PFSK-1 (cell line): ENCODE measurements at regions not wholly inside any gene's neighbourhood (a gene's known extent, or its start where the extent isn't known, plus 50 kb on each side); places are given as distances from the start of the nearest gene placed in this dataset.

Experiments
- POLR2AphosphoS5 ChIP-seq: IDR thresholded peaks from 2 replicates; pipeline ENCODE4 v1.6.1; 2012; ENCODE audit warnings: low read depth, mild to moderate bottlenecking, control low read depth, low read length, moderate library complexity
- SIN3A ChIP-seq: IDR thresholded peaks from 2 replicates; pipeline ENCODE4 v1.6.1; 2012; ENCODE audit warnings: mild to moderate bottlenecking, low read length, moderate library complexity, borderline replicate concordance; ENCODE audit not compliant: insufficient read depth
- TAF1 ChIP-seq: IDR thresholded peaks from 2 replicates; pipeline ENCODE4 v1.6.1; 2012; ENCODE audit warnings: low read length, control low read depth, borderline replicate concordance; ENCODE audit not compliant: insufficient read depth

DNA sequence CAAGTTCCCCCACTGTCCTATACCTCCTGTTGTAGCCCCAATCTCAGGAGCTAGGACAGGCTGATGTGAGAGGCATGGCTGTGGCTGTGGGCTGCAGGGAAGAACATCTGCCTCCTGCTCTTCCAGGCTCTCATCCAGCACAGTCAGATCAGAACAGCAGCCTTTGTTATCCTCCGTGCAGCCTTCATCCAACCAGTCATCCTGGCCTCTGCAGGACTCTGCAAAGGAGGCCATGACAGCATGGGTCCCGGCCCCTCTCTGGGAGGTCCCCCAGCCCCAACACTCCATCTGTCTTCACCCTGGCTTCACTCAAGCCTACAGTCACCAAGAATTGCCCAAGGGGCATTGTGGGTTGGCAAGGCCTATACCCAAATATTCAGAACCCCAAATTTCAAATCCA lies 223.2 kb upstream of the COPS8 start:
- TF ChIP-seq SIN3A = no peak
- TF ChIP-seq POLR2AphosphoS5 = no peak
- no peak for TF ChIP-seq TAF1
